ENCODE measurements at regions not wholly inside any gene's neighbourhood (a gene's known extent, or its start where the extent isn't known, plus 50 kb on each side); places are given as distances from the start of the nearest gene placed in this dataset.

DNA sequence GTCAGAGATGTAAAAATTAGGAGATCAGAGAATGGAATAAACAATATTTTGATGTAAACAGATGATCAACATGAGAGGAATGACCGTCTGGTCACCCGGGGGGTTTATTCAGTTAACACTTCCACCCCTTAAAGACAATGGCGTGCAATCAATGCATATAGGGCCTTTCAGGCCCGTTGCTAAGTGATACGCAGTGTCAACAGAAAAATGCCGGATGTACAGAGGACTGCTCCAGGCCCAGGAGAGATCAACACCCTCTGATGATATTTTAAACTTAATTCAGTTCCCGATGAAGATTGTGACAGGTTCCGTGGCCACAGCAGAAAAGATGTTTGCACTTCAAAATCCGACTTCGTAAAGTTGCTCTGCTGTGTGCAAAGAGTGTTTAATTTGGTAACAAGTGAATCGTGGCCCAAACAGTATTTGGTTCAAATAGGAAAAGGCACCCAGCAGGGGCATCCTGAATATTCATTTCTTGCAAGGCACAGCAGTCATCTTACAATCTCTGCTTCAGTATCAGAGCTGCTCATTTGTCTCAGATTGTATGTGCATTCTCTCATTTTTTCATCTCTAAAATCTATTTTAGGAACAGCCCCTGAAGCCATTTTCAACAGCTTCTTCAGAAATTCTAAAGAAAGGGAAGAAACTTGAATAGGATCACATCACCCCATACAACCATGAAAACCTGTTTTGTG lies 72.6 kb downstream of the FOXB1 start:
- no peak overlapping the region for H3K4me3 Mint-ChIP-seq (ENCODE audit: unreplicated experiment)

DNA sequence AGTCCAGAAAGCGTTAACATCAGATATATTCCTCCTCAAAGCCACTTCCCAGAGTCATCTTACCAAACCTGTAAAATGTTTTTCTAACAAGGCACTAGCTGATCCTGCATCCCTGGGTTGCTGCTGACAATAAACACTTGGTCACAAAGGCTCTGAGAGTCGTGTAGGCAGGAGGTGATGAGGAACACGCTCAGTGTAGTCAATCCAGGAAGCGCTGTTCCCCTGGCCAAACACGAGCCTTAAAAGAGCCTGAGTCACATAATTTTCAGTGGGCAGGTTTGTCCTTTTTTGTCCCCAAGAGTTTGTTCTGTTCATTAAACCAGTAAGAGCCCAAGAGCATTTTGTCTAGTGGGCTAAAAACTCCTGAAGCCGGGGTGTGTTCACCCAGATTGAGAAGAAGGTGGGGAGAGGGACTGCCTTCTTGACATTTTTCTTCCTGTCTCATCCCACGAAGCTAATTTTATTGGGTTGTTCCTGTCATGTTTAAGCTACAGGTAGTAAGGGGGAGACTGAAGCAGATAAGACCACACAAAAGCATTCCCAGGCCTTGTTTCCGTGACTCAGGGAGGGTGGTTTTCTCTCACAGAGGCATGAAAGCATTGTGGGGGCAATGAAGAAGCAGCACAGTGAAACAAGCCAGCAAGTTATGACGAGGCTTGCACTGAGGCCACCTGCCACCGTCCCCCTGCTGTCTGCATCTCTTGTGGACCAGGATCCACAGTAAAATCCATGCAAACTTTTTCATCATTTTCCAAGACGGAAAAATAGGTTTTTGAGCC lies 73.7 kb downstream of the FOXB1 start:
- Mint-ChIP-seq H3K9me3 (ENCODE audit: unreplicated experiment) (peaks cover 1% of the 10 kb centered on the region), H3K27ac (ENCODE audit: unreplicated experiment) (no peak overlapping the region), H3K27me3 (ENCODE audit: unreplicated experiment) (peaks cover 2% of the 10 kb centered on the region), H3K4me1 (ENCODE audit: low read depth, unreplicated experiment) (peaks cover 9% of the 10 kb centered on the region), H3K36me3 (ENCODE audit: unreplicated experiment) (peaks cover 5% of the 10 kb centered on the region), H3K4me3 (ENCODE audit: unreplicated experiment) (no peak overlapping the region)
- TF ChIP-seq, protein P1, sequence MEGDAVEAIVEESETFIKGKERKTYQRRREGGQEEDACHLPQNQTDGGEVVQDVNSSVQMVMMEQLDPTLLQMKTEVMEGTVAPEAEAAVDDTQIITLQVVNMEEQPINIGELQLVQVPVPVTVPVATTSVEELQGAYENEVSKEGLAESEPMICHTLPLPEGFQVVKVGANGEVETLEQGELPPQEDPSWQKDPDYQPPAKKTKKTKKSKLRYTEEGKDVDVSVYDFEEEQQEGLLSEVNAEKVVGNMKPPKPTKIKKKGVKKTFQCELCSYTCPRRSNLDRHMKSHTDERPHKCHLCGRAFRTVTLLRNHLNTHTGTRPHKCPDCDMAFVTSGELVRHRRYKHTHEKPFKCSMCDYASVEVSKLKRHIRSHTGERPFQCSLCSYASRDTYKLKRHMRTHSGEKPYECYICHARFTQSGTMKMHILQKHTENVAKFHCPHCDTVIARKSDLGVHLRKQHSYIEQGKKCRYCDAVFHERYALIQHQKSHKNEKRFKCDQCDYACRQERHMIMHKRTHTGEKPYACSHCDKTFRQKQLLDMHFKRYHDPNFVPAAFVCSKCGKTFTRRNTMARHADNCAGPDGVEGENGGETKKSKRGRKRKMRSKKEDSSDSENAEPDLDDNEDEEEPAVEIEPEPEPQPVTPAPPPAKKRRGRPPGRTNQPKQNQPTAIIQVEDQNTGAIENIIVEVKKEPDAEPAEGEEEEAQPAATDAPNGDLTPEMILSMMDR (IDR thresholded peaks at IDR 0.05; ENCODE audit: partially characterized antibody, unreplicated experiment): no peak
- DNase-seq: no peak

More for the DNA sequence above, 72.6 kb downstream of the FOXB1 start:
- TF ChIP-seq, protein P1 (IDR thresholded peaks at IDR 0.05; ENCODE audit: partially characterized antibody, unreplicated experiment): no peak
- Mint-ChIP-seq H3K9me3 (ENCODE audit: unreplicated experiment) (peaks cover 1% of the 10 kb centered on the region), H3K27ac (ENCODE audit: unreplicated experiment) (no peak overlapping the region), H3K36me3 (ENCODE audit: unreplicated experiment) (peaks cover 5% of the 10 kb centered on the region), H3K4me1 (ENCODE audit: low read depth, unreplicated experiment) (peaks cover 9% of the 10 kb centered on the region), H3K27me3 (ENCODE audit: unreplicated experiment) (peaks cover under 1% of the 10 kb centered on the region)
- no peak for DNase-seq

DNA sequence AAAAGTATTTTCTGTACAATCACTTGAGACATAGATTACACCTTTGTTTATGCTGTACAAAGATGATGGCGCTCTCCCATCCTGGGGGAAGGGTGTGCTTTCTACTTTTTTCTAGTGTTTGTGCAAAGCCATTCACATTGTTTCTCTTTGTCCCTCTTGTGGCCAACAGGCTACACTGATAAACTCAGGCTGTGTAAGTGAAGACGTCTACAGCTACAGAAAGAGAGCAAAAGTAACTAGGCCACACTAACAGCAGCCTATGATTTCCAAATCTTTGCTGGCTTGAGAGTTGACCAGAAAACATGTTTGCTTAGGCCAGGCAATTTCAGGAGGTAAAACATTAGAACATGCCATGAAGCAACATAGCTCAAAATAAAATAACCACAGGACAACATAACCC lies 75.1 kb downstream of the FOXB1 start:
- TF ChIP-seq, protein P1 (IDR thresholded peaks at IDR 0.05; ENCODE audit: partially characterized antibody, unreplicated experiment): peak; percentile 35
- Mint-ChIP-seq H3K27me3 (ENCODE audit: unreplicated experiment) (peaks cover 2% of the 10 kb centered on the region), H3K4me1 (ENCODE audit: low read depth, unreplicated experiment) (peaks cover 9% of the 10 kb centered on the region), H3K4me3 (ENCODE audit: unreplicated experiment) (no peak overlapping the region), H3K36me3 (ENCODE audit: unreplicated experiment) (no peaks in the 10 kb centered on the region), H3K27ac (ENCODE audit: unreplicated experiment) (no peak overlapping the region), H3K9me3 (ENCODE audit: unreplicated experiment) (peaks cover 1% of the 10 kb centered on the region)
- DNase-seq: no peak

GRCh38 chr15:60081976-60082375 lies 77.9 kb downstream of the FOXB1 start:
- Mint-ChIP-seq H3K9me3 (ENCODE audit: unreplicated experiment) (peaks cover 1% of the 10 kb centered on the region), H3K27me3 (ENCODE audit: unreplicated experiment) (peaks cover 2% of the 10 kb centered on the region), H3K4me3 (ENCODE audit: unreplicated experiment) (no peak overlapping the region), H3K27ac (ENCODE audit: unreplicated experiment) (no peak overlapping the region), H3K4me1 (ENCODE audit: low read depth, unreplicated experiment) (peaks cover 3% of the 10 kb centered on the region), H3K36me3 (ENCODE audit: unreplicated experiment) (no peaks in the 10 kb centered on the region)
- DNase-seq: no peak
- TF ChIP-seq, protein P1 (IDR thresholded peaks at IDR 0.05; ENCODE audit: partially characterized antibody, unreplicated experiment): no peak

DNA sequence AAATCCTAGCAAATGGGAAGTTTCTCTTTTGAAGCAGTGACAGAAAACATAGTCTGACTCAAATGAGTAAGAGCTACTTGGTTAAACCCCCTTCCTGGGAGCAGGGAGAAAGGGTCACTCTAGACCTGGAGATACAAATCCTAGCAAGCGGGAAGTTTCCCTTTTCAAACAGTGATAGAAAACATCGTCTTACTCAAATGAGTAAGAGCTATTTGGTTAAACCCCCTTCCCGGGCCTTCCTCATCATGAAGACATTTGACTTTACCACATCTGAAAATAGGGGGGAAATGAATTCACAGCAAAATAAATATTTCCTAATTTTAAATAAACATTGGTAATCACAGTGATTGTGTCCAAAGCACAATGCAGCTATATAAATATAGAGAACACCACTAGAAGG lies 79.2 kb downstream of the FOXB1 start:
- no peak overlapping the region for H3K27ac Mint-ChIP-seq (ENCODE audit: unreplicated experiment)
- peaks cover 2% of the 10 kb centered on the region for H3K27me3 Mint-ChIP-seq (ENCODE audit: unreplicated experiment)
- H3K9me3 Mint-ChIP-seq (ENCODE audit: unreplicated experiment): peaks cover 1% of the 10 kb centered on the region
- no peaks in the 10 kb centered on the region for H3K36me3 Mint-ChIP-seq (ENCODE audit: unreplicated experiment)
- H3K4me3 Mint-ChIP-seq (ENCODE audit: unreplicated experiment): no peak overlapping the region
- no peak for DNase-seq
- H3K4me1 Mint-ChIP-seq (ENCODE audit: low read depth, unreplicated experiment): peaks cover 3% of the 10 kb centered on the region
- TF ChIP-seq, protein P1 (IDR thresholded peaks at IDR 0.05; ENCODE audit: partially characterized antibody, unreplicated experiment): no peak

Measured in glutamatergic neuron (in vitro differentiated cells).